ENCODE measurements at regions not wholly inside any gene's neighbourhood (a gene's known extent, or its start where the extent isn't known, plus 50 kb on each side); places are given as distances from the start of the nearest gene placed in this dataset.
A peak's percentile ranks its signal among the peaks of the same experiment; 100 is the strongest.

GRCh38 chr10:121098211-121098610, 247.0 kb downstream of the WDR11 start:
- no peak for DNase-seq (ENCODE audit: low spot score)

DNA sequence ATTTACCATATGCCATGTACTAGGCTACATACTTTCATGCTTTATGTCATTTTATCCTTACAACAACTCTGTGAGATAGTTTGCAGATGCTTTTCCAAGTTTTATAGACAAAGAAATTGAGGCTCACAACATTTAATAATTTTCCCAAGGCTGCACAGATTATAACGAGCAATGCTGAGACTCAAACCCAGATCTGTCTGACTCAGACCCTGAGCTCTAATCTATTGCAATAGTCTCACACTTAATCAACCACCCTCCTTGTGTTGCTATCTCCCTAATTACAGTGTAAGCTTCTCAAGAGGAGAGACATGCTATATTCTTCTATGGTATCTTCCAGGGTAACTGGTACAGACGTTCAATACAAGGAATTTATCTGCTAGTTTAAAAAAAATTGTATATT, 247.6 kb downstream of the WDR11 start:
- no peak for DNase-seq (ENCODE audit: low spot score)

DNA sequence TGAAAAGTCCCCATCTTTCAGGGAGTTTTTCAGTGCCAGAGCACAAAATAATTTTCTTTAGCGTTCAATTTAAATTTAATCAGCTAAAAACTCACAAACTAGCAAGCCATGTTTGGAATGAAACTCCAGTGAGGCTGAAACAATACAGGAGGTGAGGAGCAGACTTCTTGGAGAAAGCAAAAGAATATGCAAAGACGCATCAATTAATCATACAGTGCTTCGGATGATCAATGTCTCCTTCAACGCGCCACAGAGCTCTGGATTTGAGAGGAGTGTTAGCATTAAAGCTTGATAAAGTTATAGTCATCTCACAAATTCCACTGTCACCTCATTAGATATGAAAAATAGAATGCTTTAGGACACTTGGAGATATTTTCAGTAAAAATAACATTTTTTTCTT, 248.0 kb downstream of the WDR11 start:
- DNase-seq (ENCODE audit: low spot score) = no peak

- DNase-seq (ENCODE audit: low spot score) = no peak
These were observed 248.4 kb downstream of the WDR11 start for GRCh38 chr10:121099592-121099991.

DNA sequence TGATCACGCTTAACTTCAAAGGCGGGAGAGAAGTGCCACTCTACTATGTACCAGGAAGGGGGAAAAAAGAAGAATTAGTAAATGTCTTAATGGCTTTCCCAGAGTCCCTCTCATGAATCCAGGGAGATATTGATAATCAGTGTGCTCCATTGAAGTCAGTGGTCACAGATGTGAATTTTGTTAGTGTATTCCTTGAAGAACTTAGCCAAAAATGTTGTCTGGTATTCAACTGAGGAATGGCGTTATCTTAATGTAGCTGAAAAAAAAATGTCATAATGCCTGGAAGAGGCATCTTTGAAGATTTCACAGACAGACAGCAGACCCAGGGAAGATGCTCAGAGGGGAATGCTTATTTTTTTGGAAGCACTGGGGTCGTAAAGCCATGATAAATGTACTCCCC, 250.4 kb downstream of the WDR11 start:
- DNase-seq (ENCODE audit: low spot score) = no peak

- DNase-seq (ENCODE audit: low spot score) = no peak
These were observed 251.5 kb downstream of the WDR11 start for GRCh38 chr10:121102706-121103105.

GRCh38 chr10:121104476-121105111, 253.4 kb downstream of the WDR11 start:
- peak; percentile 14 for DNase-seq (ENCODE audit: low spot score)

DNA sequence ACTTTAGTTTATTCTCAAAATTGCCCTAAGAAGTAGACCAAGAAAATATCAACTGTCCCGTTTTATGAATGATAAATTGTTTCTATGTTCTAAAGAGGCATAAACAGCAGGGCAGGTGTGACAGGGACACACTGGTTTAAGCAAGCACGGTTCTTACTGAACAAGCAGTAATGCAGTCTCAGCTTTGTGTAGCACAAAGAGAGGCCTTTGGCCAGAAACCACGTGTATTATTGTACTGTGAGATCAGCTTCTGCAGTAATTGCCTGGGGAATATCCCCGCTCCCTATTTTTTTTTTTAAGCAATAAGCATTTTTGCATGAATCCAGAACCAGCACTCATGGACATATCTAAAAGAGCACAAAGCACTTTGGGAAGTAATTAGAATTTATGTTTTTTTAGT, 255.4 kb downstream of the WDR11 start:
- no peak for DNase-seq (ENCODE audit: low spot score)

GRCh38 chr10:121108051-121108450, 256.9 kb downstream of the WDR11 start:
- DNase-seq (ENCODE audit: low spot score) = no peak

DNA sequence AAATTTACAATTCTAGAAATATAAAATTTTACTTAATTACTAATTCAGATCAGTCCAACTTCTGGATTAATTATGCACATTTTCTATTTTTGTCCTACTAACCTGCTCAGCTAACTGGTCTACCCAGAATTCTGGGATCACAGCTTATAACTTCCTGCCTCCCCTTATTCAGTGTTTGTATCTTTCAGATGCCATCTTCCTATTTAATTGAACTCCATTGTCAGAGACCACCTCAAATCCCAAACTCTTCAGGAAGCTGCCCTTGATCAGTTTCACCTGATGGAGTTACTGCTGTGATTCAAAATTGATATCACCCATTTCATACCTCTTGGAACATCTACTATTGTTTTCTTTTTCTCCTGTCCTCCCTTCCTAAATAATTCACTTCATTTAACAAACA, 259.2 kb downstream of the WDR11 start:
- DNase-seq (ENCODE audit: low spot score) = no peak

GRCh38 chr10:121112136-121112535, 261.0 kb downstream of the WDR11 start:
- no peak for DNase-seq (ENCODE audit: low spot score)

DNA sequence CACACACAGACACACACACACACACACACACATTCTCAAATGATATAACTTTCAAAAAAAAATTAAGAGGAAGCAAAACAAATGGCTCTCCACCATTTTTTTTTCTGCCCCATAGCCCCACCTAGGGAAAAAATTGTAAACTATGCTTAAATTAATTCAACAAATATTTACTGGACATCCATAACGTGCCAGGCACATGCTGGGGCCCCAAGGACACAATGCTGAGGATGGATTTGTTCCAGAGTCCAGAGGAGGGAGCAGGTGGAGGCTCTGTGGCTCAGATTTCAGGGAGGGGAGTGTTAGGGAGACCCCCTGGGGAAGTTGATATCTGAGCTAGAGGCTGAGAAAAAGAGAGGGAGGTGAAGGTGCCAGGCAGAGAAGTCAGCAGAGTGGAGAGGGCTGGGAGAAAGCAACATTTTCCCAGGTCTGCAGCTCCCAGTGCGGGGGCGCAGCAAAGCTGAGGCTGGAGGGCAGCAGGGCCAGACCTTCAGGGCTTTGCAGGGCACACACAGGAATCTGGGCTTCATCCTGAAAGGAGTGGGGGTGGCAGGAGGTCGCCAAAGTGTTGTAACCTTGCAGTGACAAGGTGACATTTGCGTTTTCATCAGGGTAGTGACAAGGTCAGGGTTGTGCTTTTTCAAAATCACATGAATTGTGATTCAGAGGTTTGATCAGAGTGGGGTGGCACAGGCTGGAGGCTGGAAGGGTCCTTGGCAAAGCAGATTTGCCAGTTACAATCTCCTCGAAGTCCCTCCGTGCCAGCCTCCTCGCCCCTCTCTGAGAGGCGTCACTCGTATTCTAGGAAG, 261.6 kb downstream of the WDR11 start:
- no peak for DNase-seq (ENCODE audit: low spot score)

GRCh38 chr10:121113385-121113696, 262.2 kb downstream of the WDR11 start:
- peak; percentile 19 for DNase-seq (ENCODE audit: low spot score)

DNA sequence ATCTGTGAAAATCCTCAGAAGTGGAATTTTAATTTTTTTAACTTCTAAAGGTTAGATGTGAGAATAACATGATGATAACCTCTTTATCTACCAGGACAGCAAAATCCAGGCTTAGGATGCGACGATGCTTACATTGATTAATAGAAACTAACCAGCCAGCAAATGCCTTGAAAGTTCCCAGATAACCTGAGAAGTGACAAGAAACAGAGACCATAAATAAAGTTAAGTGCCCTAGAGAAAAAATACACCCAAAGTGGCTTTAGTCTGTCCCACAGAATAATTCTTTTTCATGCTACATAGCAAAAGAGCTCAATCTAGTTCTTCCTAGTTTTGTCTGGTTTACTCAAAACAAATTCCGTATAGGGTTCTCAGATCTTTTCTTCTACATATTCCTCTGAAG, 262.7 kb downstream of the WDR11 start:
- no peak for DNase-seq (ENCODE audit: low spot score)

GRCh38 chr10:121115154-121115553, 264.0 kb downstream of the WDR11 start:
- DNase-seq (ENCODE audit: low spot score) = no peak

DNA sequence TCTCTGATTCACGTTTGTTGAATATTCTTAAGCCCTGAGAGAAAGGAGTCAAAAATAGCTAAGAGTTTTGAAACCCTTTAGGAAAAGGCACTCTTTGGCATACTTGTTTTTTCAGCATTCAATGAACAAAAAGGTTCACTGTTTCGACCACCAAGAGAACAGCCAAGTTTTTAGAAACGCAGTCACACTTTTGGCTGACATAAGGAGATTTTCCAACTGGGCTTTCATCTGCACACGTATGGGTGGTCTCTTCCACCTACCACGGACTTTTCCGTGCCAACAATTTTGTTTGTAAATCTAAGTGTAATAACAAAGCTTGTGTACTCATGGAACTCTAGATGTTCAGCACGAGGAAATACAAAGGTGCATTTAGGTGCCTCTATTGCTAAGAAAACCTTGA, 270.3 kb downstream of the WDR11 start:
- no peak for DNase-seq (ENCODE audit: low spot score)

- DNase-seq (ENCODE audit: low spot score) = no peak
These were observed 276.2 kb downstream of the WDR11 start for GRCh38 chr10:121127151-121127906.

DNA sequence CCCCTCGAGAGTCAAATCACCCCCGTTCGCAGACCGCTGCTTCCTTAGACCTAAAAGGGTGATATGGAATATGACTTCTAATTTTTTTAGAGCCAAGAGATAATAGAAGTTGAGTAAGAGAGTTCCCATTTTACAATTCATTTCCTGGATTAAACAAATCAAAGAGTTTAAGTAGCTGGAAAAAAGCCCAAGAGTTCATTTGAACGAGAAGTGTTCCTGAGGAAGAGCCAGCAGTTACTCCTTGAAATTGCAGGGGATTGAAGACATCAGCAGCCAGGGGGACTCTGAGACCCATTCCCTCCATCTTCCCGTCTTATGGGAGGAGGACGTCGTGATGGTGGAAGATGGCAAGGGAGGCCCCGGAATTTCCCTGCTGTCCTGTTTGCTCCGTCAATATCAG, 277.0 kb downstream of the WDR11 start:
- DNase-seq (ENCODE audit: low spot score) = no peak

DNA sequence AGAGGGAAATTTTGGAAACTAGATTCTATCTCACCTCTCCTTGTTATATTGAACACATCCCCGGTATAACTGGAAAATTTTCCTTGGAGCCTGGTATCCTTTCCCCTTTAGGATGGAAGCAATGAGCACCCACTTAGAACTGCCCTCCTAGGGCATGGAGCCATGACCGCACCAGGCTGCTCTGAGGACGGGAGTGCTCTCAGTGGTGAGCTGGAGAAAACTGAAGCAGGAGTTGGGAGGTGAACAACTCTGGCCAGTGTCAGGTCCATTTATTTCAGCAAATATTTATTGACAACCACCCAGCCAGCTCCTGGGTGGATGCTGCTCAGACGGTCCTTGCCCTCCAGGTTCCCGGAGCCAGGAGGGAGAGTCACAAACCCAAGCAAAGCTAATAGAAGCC, 278.1 kb downstream of the WDR11 start:
- no peak for DNase-seq (ENCODE audit: low spot score)

GRCh38 chr10:121130382-121130781, 279.2 kb downstream of the WDR11 start:
- no peak for DNase-seq (ENCODE audit: low spot score)

- no peak for DNase-seq (ENCODE audit: low spot score)
These were observed 279.9 kb downstream of the WDR11 start for GRCh38 chr10:121131014-121131413.

GRCh38 chr10:121131426-121132265, 280.5 kb downstream of the WDR11 start:
- no peak for DNase-seq (ENCODE audit: low spot score)
